OCI-LY3 (cell line): ENCODE measurements at regions not wholly inside any gene's neighbourhood (a gene's known extent, or its start where the extent isn't known, plus 50 kb on each side); places are given as distances from the start of the nearest gene placed in this dataset.

Experiments
- H2AFZ ChIP-seq: fragments of 200-600, 300-600 bp; shearing (Covaris generic); 2 replicates; pipeline ENCODE4 v1.6.0; 2014; ENCODE audit warnings: antibody characterized with exemption, low read depth, low read length
- H3K27ac ChIP-seq: fragments of 200-600, 300-600 bp; sonication (generic); 2 replicates; pipeline ENCODE4 v1.5.1; 2014; ENCODE audit warnings: mild to moderate bottlenecking, low read length, moderate library complexity, mixed read lengths
- H3K27me3 ChIP-seq: fragments of 200-600, 300-600 bp; sonication (generic); 2 replicates; pipeline ENCODE4 v1.6.1; 2014; ENCODE audit warnings: low read depth, low read length, mixed read lengths
- H3K36me3 ChIP-seq: fragments of 200-600, 300-600 bp; sonication (generic); replicated peaks from 2 replicates; pipeline ENCODE3; 2014; ENCODE audit warnings: low read depth, low read length, mixed read lengths
- H3K4me1 ChIP-seq: fragments of 300-600, 200-600 bp; sonication (generic); 2 replicates; pipeline ENCODE4 v1.6.1; 2014; ENCODE audit warnings: low read length, mixed read lengths
- H3K4me2 ChIP-seq: fragments of 200-600, 300-600 bp; sonication (generic); 2 replicates; pipeline ENCODE4 v1.6.1; 2014; ENCODE audit warnings: low read length, mixed read lengths
- H3K4me3 ChIP-seq: fragments of 300-600, 200-600 bp; sonication (generic); 2 replicates; pipeline ENCODE4 v1.5.1; 2014; ENCODE audit warnings: antibody characterized with exemption, mild to moderate bottlenecking, low read length, moderate library complexity
- H3K79me2 ChIP-seq: fragments of 300-600, 200-600 bp; shearing (Covaris generic); 2 replicates; pipeline ENCODE4 v1.6.1; 2014; ENCODE audit warnings: mild to moderate bottlenecking, low read length, mixed read lengths
- H3K9ac ChIP-seq: fragments of 300-600, 200-600 bp; shearing (Covaris generic); 2 replicates; pipeline ENCODE4 v1.6.0; 2014; ENCODE audit warnings: mild to moderate bottlenecking, low read length, moderate library complexity
- H3K9me3 ChIP-seq: fragments of 200-600, 300-600 bp; shearing (Covaris generic); 2 replicates; pipeline ENCODE4 v1.6.1; 2014; ENCODE audit warnings: low read length, mixed read lengths; ENCODE audit not compliant: insufficient read depth
- H4K20me1 ChIP-seq: fragments of 200-600, 300-600 bp; sonication (generic); 2 replicates; pipeline ENCODE4 v1.6.1; 2016; ENCODE audit warnings: low read length, mixed read lengths; ENCODE audit not compliant: insufficient read depth
- EZH2phosphoT487 ChIP-seq: fragments of 200-600 bp; shearing (Covaris generic); IDR thresholded peaks from 2 replicates; pipeline ENCODE4 v1.6.1; 2018; ENCODE audit warnings: antibody characterized with exemption, mixed run types, low read depth
- TF ChIP-seq, protein P1 (sequence below): fragments of 200-600, 300-600 bp; sonication (generic); IDR thresholded peaks from 2 replicates; pipeline ENCODE4 v1.5.1; 2014; ENCODE audit warnings: antibody characterized with exemption, low read length, low read depth

DNA sequence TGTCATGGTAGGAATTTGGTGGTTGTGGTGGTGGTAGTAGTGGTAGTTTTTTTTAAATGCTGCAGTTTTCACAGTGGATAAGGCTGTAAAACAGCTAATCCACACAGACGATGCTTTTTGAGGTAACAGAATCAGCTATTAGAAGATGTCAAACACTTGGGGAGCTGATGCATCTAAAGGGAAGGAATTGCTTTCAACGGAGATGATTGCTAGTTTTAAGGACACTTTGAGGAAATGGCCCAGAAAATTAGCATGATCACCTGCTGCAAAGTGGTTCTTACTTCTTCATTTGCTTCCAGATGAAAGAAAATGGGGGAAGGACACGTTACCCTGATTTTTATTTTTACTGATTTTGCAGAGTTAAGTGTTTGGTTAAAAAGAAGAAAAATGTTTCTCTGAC is 178.2 kb upstream of the ATP10B start:
- H3K36me3 ChIP-seq: no peaks in the 10 kb centered on the region
- H3K27me3 ChIP-seq: no peaks in the 10 kb centered on the region
- H3K79me2 ChIP-seq: no peaks in the 10 kb centered on the region
- peaks cover 11% of the 10 kb centered on the region for H3K4me1 ChIP-seq
- H3K27ac ChIP-seq: no peak overlapping the region
- no peaks in the 10 kb centered on the region for H3K9me3 ChIP-seq
- H2AFZ ChIP-seq: no peak overlapping the region
- no peak overlapping the region for H3K9ac ChIP-seq
- TF ChIP-seq EZH2phosphoT487: no peak
- TF ChIP-seq, protein P1, sequence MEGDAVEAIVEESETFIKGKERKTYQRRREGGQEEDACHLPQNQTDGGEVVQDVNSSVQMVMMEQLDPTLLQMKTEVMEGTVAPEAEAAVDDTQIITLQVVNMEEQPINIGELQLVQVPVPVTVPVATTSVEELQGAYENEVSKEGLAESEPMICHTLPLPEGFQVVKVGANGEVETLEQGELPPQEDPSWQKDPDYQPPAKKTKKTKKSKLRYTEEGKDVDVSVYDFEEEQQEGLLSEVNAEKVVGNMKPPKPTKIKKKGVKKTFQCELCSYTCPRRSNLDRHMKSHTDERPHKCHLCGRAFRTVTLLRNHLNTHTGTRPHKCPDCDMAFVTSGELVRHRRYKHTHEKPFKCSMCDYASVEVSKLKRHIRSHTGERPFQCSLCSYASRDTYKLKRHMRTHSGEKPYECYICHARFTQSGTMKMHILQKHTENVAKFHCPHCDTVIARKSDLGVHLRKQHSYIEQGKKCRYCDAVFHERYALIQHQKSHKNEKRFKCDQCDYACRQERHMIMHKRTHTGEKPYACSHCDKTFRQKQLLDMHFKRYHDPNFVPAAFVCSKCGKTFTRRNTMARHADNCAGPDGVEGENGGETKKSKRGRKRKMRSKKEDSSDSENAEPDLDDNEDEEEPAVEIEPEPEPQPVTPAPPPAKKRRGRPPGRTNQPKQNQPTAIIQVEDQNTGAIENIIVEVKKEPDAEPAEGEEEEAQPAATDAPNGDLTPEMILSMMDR: no peak
- H3K4me3 ChIP-seq: no peak overlapping the region
- H4K20me1 ChIP-seq: no peaks in the 10 kb centered on the region
- 0 out of 2 replicates have a peak overlapping the region, but pooled peaks have one; percentile 3 for H3K4me2 ChIP-seq

- no peaks in the 10 kb centered on the region for H3K79me2 ChIP-seq
- H3K27me3 ChIP-seq: no peaks in the 10 kb centered on the region
- no peaks in the 10 kb centered on the region for H3K9me3 ChIP-seq
- no peak overlapping the region for H3K4me2 ChIP-seq
- H3K9ac ChIP-seq: no peak overlapping the region
- no peak overlapping the region for H3K4me3 ChIP-seq
- no peak overlapping the region for H3K27ac ChIP-seq
- H3K4me1 ChIP-seq: peaks cover 11% of the 10 kb centered on the region
- no peak overlapping the region for H2AFZ ChIP-seq
- H3K36me3 ChIP-seq: no peaks in the 10 kb centered on the region
- no peak for TF ChIP-seq EZH2phosphoT487
- TF ChIP-seq, protein P1: no peak
- no peaks in the 10 kb centered on the region for H4K20me1 ChIP-seq
Observed at GRCh38 chr5:161027763-161028162, 175.8 kb upstream of the ATP10B start.

DNA sequence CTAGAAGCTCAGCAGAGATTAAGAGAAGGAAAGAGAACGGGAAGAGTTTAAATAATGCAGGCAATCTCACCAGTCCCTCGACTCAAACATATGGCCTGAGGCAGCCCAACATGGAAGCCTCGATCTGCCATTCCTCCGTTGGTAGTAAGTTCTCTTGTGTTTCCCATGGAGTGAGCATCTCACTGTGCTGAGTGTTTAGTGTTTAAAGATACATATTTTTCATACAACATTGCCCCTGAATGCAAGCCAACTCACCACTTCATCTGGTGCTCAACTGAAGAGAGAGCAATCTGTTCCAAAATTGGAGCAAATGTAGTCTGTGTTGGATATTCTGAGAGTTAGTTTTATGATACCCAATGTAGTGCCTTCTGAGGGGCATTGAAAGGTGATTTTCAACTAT is 171.5 kb upstream of the ATP10B start:
- H3K4me1 ChIP-seq: no peaks in the 10 kb centered on the region
- TF ChIP-seq EZH2phosphoT487: no peak
- TF ChIP-seq, protein P1: no peak

GRCh38 chr5:161022151-161022550 is 170.1 kb upstream of the ATP10B start:
- H3K4me3 ChIP-seq: no peak overlapping the region
- no peak overlapping the region for H3K27ac ChIP-seq
- H4K20me1 ChIP-seq: no peaks in the 10 kb centered on the region
- no peak overlapping the region for H3K4me2 ChIP-seq
- no peaks in the 10 kb centered on the region for H3K36me3 ChIP-seq
- TF ChIP-seq EZH2phosphoT487: no peak
- TF ChIP-seq, protein P1: no peak
- no peak overlapping the region for H3K9ac ChIP-seq
- H3K4me1 ChIP-seq: no peaks in the 10 kb centered on the region
- H3K27me3 ChIP-seq: no peaks in the 10 kb centered on the region
- H2AFZ ChIP-seq: no peak overlapping the region
- no peaks in the 10 kb centered on the region for H3K9me3 ChIP-seq
- H3K79me2 ChIP-seq: no peaks in the 10 kb centered on the region

More for the DNA sequence above, 171.5 kb upstream of the ATP10B start:
- no peaks in the 10 kb centered on the region for H3K9me3 ChIP-seq
- H3K79me2 ChIP-seq: no peaks in the 10 kb centered on the region
- H3K27ac ChIP-seq: no peak overlapping the region
- H3K27me3 ChIP-seq: no peaks in the 10 kb centered on the region
- no peaks in the 10 kb centered on the region for H4K20me1 ChIP-seq
- no peak overlapping the region for H3K9ac ChIP-seq
- no peaks in the 10 kb centered on the region for H3K36me3 ChIP-seq
- no peak overlapping the region for H3K4me2 ChIP-seq
- no peak overlapping the region for H2AFZ ChIP-seq
- H3K4me3 ChIP-seq: no peak overlapping the region
